PC-9 (cell line): ENCODE measurements at regions not wholly inside any gene's neighbourhood (a gene's known extent, or its start where the extent isn't known, plus 50 kb on each side); places are given as distances from the start of the nearest gene placed in this dataset.

Experiments used
- EZH2 ChIP-seq: fragments of 200-600 bp; sonication (generic); IDR thresholded peaks from 2 replicates; pipeline ENCODE4 v1.8.0; 2017; ENCODE audit warnings: antibody characterized with exemption, low read depth
- TF ChIP-seq, protein P1 (sequence below): fragments of 200-600 bp; sonication (generic); conservative IDR thresholded peaks from 2 replicates; pipeline ENCODE4 v1.6.1; 2017; ENCODE audit warnings: mixed run types, antibody characterized with exemption, mild to moderate bottlenecking, moderate library complexity

DNA sequence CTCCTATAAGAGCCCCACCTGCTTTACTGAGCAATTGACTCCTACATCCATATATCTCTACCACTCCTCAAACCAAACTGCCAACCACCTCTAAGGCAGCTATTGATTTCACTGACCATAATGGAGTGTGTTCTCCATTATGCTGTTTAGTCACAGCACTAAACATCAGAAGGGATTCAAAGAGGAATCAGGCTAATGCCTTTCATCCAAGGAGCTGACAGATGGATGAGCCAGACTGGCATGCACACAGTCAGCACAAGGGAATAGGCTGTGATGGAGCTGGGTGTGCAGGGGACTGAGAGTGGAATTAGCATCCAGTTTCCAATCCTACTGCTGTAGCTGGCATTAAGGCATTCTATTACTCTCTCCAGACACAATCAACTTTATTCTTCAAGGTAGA lies 88.7 kb upstream of the CCL2 start:
- TF ChIP-seq, protein P1, sequence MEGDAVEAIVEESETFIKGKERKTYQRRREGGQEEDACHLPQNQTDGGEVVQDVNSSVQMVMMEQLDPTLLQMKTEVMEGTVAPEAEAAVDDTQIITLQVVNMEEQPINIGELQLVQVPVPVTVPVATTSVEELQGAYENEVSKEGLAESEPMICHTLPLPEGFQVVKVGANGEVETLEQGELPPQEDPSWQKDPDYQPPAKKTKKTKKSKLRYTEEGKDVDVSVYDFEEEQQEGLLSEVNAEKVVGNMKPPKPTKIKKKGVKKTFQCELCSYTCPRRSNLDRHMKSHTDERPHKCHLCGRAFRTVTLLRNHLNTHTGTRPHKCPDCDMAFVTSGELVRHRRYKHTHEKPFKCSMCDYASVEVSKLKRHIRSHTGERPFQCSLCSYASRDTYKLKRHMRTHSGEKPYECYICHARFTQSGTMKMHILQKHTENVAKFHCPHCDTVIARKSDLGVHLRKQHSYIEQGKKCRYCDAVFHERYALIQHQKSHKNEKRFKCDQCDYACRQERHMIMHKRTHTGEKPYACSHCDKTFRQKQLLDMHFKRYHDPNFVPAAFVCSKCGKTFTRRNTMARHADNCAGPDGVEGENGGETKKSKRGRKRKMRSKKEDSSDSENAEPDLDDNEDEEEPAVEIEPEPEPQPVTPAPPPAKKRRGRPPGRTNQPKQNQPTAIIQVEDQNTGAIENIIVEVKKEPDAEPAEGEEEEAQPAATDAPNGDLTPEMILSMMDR = no peak
- no peak for TF ChIP-seq EZH2
